Neural progenitor cell (in vitro differentiated cells): ENCODE measurements at regions not wholly inside any gene's neighbourhood (a gene's known extent, or its start where the extent isn't known, plus 50 kb on each side); places are given as distances from the start of the nearest gene placed in this dataset.

Experiments
- DNase-seq: peaks from one replicate; pipeline ENCODE4 v3.0.0-alpha.2; 2016; ENCODE audit warnings: low spot score
- H2AFZ ChIP-seq: fragments of 200-600 bp; sonication (generic); replicated peaks from 2 replicates; pipeline ENCODE4 v1.6.1; 2016; ENCODE audit warnings: antibody characterized with exemption
- H3F3A ChIP-seq: fragments of 200-600 bp; sonication (generic); 2 replicates; pipeline ENCODE4 v1.6.1; 2016; ENCODE audit warnings: antibody characterized with exemption, low read depth
- H3K27ac ChIP-seq: fragments of 200-600 bp; sonication (generic); 2 replicates; pipeline ENCODE4 v1.5.1; 2016; ENCODE audit warnings: mild to moderate bottlenecking
- H3K27me3 ChIP-seq: fragments of 200-600 bp; sonication (generic); 2 replicates; pipeline ENCODE4 v1.6.1; 2016; ENCODE audit warnings: mild to moderate bottlenecking, moderate library complexity
- H3K36me3 ChIP-seq: fragments of 200-600 bp; sonication (generic); 2 replicates; pipeline ENCODE4 v1.5.1; 2016
- H3K4me1 ChIP-seq: fragments of 200-600 bp; sonication (generic); 2 replicates; pipeline ENCODE4 v1.6.1; 2016; ENCODE audit warnings: mixed run types
- H3K4me2 ChIP-seq: fragments of 200-600 bp; sonication (generic); 2 replicates; pipeline ENCODE4 v1.6.1; 2016
- H3K4me3 ChIP-seq: fragments of 200-600 bp; sonication (generic); 2 replicates; pipeline ENCODE4 v1.5.1; 2016
- H3K79me2 ChIP-seq: fragments of 200-600 bp; sonication (generic); 2 replicates; pipeline ENCODE4 v1.6.1; 2016; ENCODE audit warnings: low read depth
- H3K9ac ChIP-seq: fragments of 200-600 bp; sonication (generic); 2 replicates; pipeline ENCODE4 v1.6.1; 2016
- H3K9me3 ChIP-seq: fragments of 200-600 bp; sonication (generic); 2 replicates; pipeline ENCODE4 v1.5.1; 2016; ENCODE audit warnings: low read depth
- H4K20me1 ChIP-seq: fragments of 200-600 bp; sonication (generic); 2 replicates; pipeline ENCODE4 v1.6.1; 2016; ENCODE audit warnings: low read depth
- H3K27ac Mint-ChIP-seq: 3 replicates; pipeline ENCODE4 v1.8.0; 2021; ENCODE audit warnings: mixed read lengths
- H3K27me3 Mint-ChIP-seq: 2 replicates; pipeline ENCODE4 v1.8.0; 2022; ENCODE audit warnings: low read depth, mild to moderate bottlenecking, inconsistent platforms, moderate library complexity, mixed read lengths; ENCODE audit not compliant: insufficient read depth
- H3K36me3 Mint-ChIP-seq: 3 replicates; pipeline ENCODE4 v1.8.0; 2021; ENCODE audit warnings: mixed read lengths
- H3K4me1 Mint-ChIP-seq: 3 replicates; pipeline ENCODE4 v1.8.0; 2021; ENCODE audit warnings: mixed read lengths
- H3K4me3 Mint-ChIP-seq: 3 replicates; pipeline ENCODE4 v1.8.0; 2021; ENCODE audit warnings: mild to moderate bottlenecking, moderate library complexity, mixed read lengths
- H3K9me3 Mint-ChIP-seq: 3 replicates; pipeline ENCODE4 v1.8.0; 2020; ENCODE audit warnings: mixed read lengths
- CTCF ChIP-seq: fragments of 200-600 bp; sonication (generic); IDR thresholded peaks from 2 replicates; pipeline ENCODE4 v1.5.1; 2017; ENCODE audit warnings: antibody characterized with exemption, mild to moderate bottlenecking
- EZH2 ChIP-seq: fragments of 200-600 bp; sonication (generic); IDR thresholded peaks from 2 replicates; pipeline ENCODE4 v1.6.1; 2017; ENCODE audit warnings: antibody characterized with exemption, mild to moderate bottlenecking, moderate library complexity
- EZH2phosphoT487 ChIP-seq: fragments of 200-600 bp; sonication (generic); IDR thresholded peaks from 2 replicates; pipeline ENCODE4 v1.6.1; 2017; ENCODE audit warnings: antibody characterized with exemption

DNA sequence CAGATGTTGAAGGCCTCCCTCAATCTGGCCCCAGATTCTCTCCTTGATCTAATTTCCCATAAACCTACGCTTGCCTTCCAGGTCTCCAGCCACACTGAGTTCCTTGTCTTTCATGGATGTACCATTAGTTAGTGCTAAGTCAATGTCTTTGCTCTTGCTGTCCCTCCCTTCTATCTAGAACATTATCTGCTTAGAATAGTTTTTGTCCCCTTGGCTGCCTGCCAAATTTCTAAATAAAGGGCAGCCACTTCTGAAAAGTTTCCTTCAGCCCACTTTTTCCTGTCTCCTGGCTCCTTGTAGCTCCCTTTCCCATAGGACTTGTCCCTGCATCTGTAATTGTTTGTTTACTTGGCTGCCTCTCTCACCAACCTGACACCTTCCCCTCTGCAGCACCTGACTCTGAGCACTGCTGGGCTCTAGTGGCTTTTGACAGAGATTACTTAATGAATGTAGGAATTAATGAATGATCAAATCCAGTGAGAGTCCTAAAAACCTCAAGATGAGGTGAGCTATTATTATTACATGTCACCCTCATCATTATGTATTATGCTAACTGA is 58.3 kb downstream of the CXCL12 start:
- Mint-ChIP-seq H3K4me1 (peaks cover 4% of the 10 kb centered on the region), H3K36me3 (no peaks in the 10 kb centered on the region), H3K4me3 (no peak overlapping the region), H3K9me3 (no peaks in the 10 kb centered on the region), H3K27ac (no peak overlapping the region), H3K27me3 (peaks cover 10% of the 10 kb centered on the region)
- no peak for DNase-seq
- Histone ChIP-seq H3K27me3 (no peaks in the 10 kb centered on the region), H3K36me3 (no peaks in the 10 kb centered on the region), H2AFZ (no peak overlapping the region), H3K27ac (no peak overlapping the region), H4K20me1 (no peaks in the 10 kb centered on the region), H3F3A (no peaks in the 10 kb centered on the region), H3K4me2 (no peak overlapping the region), H3K4me3 (no peak overlapping the region), H3K79me2 (no peaks in the 10 kb centered on the region), H3K9me3 (no peaks in the 10 kb centered on the region), H3K4me1 (no peaks in the 10 kb centered on the region), H3K9ac (no peak overlapping the region)
- TF ChIP-seq CTCF (no peak), EZH2 (no peak), EZH2phosphoT487 (no peak)

GRCh38 chr10:44325596-44326307 is 59.1 kb downstream of the CXCL12 start:
- H3K27me3 ChIP-seq = no peaks in the 10 kb centered on the region
- no peak overlapping the region for H3K4me3 ChIP-seq
- no peaks in the 10 kb centered on the region for H3F3A ChIP-seq
- no peak overlapping the region for H3K27ac ChIP-seq
- no peaks in the 10 kb centered on the region for H3K36me3 ChIP-seq
- no peak for DNase-seq
- H4K20me1 ChIP-seq = no peaks in the 10 kb centered on the region
- H3K4me1 Mint-ChIP-seq = peaks cover 4% of the 10 kb centered on the region
- H3K27ac Mint-ChIP-seq = no peak overlapping the region
- no peak overlapping the region for H2AFZ ChIP-seq
- no peak overlapping the region for H3K9ac ChIP-seq
- H3K27me3 Mint-ChIP-seq = peaks cover 10% of the 10 kb centered on the region
- no peak for TF ChIP-seq CTCF
- no peak for TF ChIP-seq EZH2phosphoT487
- no peak for TF ChIP-seq EZH2
- no peaks in the 10 kb centered on the region for H3K4me1 ChIP-seq
- no peaks in the 10 kb centered on the region for H3K9me3 Mint-ChIP-seq
- H3K9me3 ChIP-seq = no peaks in the 10 kb centered on the region
- no peaks in the 10 kb centered on the region for H3K79me2 ChIP-seq
- no peak overlapping the region for H3K4me3 Mint-ChIP-seq
- H3K4me2 ChIP-seq = no peak overlapping the region
- no peaks in the 10 kb centered on the region for H3K36me3 Mint-ChIP-seq

DNA sequence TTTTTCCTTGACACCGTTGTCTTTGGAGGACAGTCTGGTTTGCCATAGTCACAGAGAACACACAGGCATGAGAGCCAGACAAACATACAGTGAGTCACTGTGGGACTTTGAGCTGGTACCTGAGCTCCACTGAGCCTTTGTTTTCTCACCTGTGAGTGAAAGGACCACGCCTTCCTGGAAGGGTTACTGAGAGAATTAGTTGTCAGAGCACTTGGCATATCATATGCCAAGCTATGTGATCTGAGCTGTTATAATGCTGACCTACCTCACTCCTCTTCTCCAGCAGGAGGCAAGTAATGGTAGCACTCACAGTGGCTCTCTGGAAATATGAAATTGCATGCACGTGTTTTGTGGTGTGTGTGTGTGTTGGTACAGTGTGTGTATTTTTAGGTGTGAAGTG is 59.7 kb downstream of the CXCL12 start:
- Mint-ChIP-seq H3K4me1 (peaks cover 4% of the 10 kb centered on the region), H3K27ac (no peak overlapping the region), H3K4me3 (no peak overlapping the region), H3K9me3 (no peaks in the 10 kb centered on the region), H3K36me3 (no peaks in the 10 kb centered on the region), H3K27me3 (peaks cover 10% of the 10 kb centered on the region)
- H3K4me2 ChIP-seq = no peak overlapping the region
- no peaks in the 10 kb centered on the region for H3K79me2 ChIP-seq
- no peaks in the 10 kb centered on the region for H4K20me1 ChIP-seq
- H3K27ac ChIP-seq = no peak overlapping the region
- no peak for DNase-seq
- TF ChIP-seq CTCF = no peak
- no peak for TF ChIP-seq EZH2
- no peak overlapping the region for H2AFZ ChIP-seq
- no peak overlapping the region for H3K9ac ChIP-seq
- no peak overlapping the region for H3K4me3 ChIP-seq
- no peaks in the 10 kb centered on the region for H3K27me3 ChIP-seq
- no peaks in the 10 kb centered on the region for H3K36me3 ChIP-seq
- no peaks in the 10 kb centered on the region for H3K4me1 ChIP-seq
- no peaks in the 10 kb centered on the region for H3K9me3 ChIP-seq
- no peaks in the 10 kb centered on the region for H3F3A ChIP-seq
